ENCODE measurements at regions not wholly inside any gene's neighbourhood (a gene's known extent, or its start where the extent isn't known, plus 50 kb on each side); places are given as distances from the start of the nearest gene placed in this dataset.
"Not testable (repeated sequence)": the region's sequence is repeated elsewhere in the genome, so short reads cannot be mapped to it uniquely, and the experiment has no call there.

- intact Hi-C loops (cut with micrococcal nuclease): no loop called here
These were observed 311.1 kb upstream of the ADARB2 start for GRCh38 chr10:2048337-2048973.

GRCh38 chr10:2047679-2048078 lies 310.4 kb upstream of the ADARB2 start:
- intact Hi-C loops (cut with micrococcal nuclease): no loop called here

DNA sequence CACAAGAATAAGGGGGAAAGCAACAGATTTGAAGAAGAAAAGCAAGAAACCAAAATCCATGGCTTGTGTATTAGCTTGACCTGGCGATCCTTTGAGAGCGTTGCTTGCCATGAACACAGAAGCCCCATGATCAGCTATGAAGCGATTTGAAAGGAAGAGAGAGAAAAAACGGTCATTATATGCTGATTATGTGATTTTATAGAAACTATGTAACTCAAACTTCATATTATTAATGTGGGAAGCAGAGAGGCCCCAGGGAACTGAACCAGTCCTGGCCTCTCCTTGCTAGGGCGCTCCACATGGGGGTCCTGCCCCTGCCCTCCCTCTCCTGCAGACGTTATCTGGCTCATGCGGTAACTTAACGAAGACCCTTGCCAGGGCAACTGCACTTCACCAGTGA lies 306.1 kb upstream of the ADARB2 start:
- intact Hi-C loops (cut with micrococcal nuclease): no loop called here

DNA sequence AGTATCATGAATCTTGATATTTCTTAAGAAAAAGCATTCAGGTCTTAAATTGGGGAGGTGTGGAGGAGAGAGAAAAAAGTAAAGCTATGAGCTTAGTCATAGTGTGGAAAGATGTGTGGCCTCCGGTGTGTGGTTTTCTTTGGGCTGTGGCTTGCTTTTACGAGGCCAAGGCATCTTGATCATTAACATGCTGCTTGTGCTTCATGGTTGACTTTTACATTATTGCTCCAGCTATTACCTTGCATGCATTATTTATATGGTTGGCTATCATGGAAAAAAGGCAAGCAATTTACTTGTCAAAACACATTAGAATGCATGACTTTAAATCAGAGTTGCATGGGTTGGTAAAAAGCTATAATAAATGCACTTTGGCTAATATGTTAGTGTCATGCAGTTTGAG lies 300.7 kb upstream of the ADARB2 start:
- intact Hi-C loops (cut with micrococcal nuclease): no loop called here

- intact Hi-C loops (cut with micrococcal nuclease): no loop called here
These were observed 299.9 kb upstream of the ADARB2 start for GRCh38 chr10:2037246-2037645.

GRCh38 chr10:2036209-2036608 lies 298.9 kb upstream of the ADARB2 start:
- intact Hi-C loops (cut with micrococcal nuclease): no loop called here

GRCh38 chr10:2030046-2030445 lies 292.7 kb upstream of the ADARB2 start:
- intact Hi-C loops (cut with micrococcal nuclease): no loop called here

DNA sequence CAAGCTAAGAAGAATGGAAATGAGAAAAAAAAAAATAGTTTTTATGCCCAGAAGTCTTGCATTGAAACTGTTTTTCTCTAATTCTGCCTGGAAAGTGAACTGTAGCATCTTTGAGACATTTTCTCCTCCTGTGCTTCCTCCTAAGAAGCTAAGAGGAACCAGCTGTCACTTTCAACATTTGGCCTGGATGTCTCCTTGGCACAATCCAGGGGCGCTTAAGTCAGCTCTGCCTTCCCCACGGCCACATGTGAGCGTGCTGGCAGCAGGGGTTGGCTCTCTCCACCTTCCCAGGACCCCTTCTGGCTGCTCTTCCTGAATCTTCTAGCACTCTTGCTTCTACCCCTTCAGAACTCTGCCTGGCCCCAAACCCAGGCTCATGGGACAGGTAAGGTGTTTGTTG lies 289.6 kb upstream of the ADARB2 start:
- intact Hi-C loops (cut with micrococcal nuclease): no loop called here

DNA sequence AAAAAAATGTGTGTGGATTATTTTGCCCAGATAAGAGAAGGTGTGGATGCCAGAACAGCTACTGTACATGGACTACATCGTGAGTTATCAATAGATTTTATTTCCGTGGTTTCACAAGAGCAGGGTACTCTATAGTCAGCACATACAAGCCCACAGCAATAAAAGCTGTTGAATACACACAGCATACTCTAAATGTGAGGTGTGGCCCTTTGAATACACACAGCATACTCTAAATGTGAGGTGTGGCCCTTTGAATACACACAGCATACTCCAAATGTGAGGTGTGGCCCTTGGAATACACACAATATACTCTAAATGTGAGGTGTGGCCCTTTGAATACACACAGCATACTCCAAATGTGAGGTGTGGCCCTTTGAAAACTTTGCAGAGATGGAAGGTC lies 287.4 kb upstream of the ADARB2 start:
- intact Hi-C loops (cut with micrococcal nuclease): not testable (repeated sequence)

- intact Hi-C loops (cut with micrococcal nuclease): no loop called here
These were observed 286.4 kb upstream of the ADARB2 start for GRCh38 chr10:2023687-2024086.

- intact Hi-C loops (cut with micrococcal nuclease): no loop called here
These were observed 285.1 kb upstream of the ADARB2 start for GRCh38 chr10:2022401-2022800.

- intact Hi-C loops (cut with micrococcal nuclease): no loop called here
These were observed 283.5 kb upstream of the ADARB2 start for GRCh38 chr10:2020836-2021235.

- intact Hi-C loops (cut with micrococcal nuclease): no loop called here
These were observed 282.5 kb upstream of the ADARB2 start for GRCh38 chr10:2019803-2020202.

DNA sequence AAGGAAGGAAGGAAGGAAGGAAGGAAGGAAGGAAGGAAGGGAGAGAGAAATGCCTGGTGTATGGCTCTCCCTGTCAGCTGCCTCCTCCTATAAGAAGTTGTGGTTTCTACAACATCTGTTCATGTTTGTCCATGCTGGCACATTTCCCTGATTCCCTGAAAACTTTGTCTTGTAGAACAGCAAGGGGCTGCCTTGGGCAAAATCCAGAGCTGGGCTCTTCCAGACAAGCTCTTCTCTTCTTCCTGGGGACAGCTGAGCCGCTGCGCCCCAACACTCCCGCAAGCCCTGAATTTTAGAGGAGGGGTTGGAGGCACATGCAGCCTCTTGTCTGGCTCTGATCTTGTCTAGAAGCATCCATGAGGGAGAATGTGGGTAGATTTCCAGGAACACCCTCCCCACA lies 282.0 kb upstream of the ADARB2 start:
- intact Hi-C loops (cut with micrococcal nuclease): no loop called here

DNA sequence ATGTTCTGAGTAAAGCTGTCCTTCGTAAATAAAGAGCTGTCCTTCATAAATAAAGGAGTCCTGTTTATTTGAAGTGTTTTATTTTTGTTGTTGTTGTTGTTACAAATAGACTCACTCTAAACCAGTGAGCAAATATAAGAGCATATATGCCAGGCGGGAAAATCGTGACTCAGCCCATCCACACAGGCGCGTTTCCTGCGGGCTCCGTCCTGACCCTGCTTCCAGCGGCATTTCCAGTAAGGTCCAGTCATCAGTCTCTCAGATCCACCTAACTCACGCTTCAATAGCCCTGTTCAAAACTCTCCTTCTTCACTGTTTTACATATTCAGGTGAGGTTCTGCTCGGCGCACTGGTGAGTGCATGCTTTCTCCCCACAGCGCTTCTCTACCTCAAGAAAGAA lies 277.2 kb upstream of the ADARB2 start:
- intact Hi-C loops (cut with micrococcal nuclease): no loop called here

DNA sequence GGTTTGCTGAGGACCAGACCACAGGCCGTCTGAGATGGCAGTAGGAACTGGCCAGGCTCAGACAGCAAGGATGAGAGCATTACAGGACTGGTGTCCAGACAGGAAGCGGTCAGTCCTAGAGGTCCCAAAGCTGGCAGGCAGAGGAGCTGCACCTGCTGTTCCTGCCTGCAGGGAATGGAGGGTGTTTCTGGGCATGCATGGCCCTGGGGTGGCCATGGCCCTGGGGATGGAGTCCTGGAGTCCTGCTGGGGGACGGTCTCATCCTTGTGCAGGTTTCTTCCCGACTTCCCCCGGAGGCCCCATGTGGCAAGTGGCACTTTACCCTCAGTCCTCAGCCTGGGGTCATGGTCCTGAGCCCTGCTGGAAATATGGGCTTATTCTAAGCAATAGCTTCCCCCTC lies 274.9 kb upstream of the ADARB2 start:
- intact Hi-C loops (cut with micrococcal nuclease): no loop called here

GRCh38 chr10:2011106-2011716 lies 273.9 kb upstream of the ADARB2 start:
- intact Hi-C loops (cut with micrococcal nuclease): no loop called here

DNA sequence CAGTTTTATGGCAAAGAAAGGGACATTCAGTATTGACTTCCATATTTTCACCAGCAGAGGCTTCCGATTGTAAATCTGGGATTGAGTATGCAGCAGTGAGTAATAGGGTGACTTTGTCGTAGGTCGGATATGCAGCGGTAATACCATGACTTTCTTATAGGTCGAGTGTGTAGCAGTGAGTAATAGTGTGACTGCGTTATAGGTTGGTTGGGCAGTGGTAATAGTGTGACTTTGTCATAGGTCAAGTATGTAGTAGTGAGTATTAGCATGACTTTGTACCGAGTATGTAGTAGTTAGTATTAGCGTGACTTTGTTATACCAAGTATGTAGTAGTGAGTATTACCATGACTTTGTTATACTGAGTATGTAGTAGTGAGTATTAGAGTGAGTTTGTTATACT lies 268.2 kb upstream of the ADARB2 start:
- intact Hi-C loops (cut with micrococcal nuclease): no loop called here

DNA sequence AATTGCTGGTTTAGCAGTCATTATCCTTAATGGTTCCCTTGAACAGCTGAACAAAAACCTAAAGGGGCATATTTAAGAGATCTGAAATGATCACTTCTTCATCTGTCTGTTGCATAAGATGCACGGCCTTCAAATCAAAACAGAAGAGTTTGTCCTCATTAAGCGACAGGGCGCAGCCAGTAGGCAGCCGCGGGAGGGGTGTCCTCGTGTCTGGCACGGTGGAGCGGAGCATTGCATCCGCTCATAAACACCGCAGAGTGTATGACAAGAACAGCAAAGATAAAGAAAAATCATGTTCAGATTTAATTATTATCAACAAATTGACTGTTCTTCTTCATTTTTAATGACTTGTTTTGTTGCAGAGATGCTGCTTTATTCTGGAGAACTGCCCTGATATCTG lies 255.6 kb upstream of the ADARB2 start:
- intact Hi-C loops (cut with micrococcal nuclease): no loop called here

DNA sequence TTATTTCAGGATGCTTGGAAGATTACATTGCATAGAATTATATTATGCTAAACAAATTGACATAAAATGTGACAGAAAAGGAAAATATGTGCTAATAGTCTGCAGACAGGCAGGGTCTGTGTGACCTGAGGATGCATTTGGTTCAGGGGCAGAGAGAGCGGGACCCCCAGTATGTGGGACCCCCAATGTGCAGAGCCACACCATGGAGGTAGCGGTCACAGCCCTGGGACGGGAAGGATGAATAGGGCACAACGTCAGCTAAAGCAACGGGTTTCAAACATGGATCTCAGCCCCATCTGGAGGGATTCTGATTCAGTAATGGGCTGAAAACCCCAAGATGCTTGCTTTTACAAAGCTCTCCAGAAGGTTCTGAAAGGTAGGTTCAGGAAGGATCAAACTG lies 251.8 kb upstream of the ADARB2 start:
- intact Hi-C loops (cut with micrococcal nuclease): no loop called here

DNA sequence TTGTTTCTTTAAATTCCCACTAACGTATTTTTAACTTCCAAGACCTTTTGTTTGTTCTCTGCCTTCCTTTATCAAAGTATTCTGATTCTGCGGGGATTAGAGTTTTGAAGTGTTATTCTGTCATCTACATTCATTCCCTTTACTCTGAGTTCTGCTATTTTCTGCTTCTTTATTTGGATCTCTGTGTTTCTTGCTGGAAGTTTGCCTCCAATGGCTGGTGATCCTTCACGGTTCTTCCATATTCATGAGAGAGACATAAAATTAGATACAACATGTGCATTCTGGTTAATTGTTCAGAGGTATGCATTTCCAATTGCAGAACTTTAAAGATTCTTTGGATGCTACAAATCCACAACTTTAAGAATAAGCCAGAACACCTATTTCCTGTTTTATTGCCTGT lies 244.7 kb upstream of the ADARB2 start:
- intact Hi-C loops (cut with micrococcal nuclease): no loop called here

GRCh38 chr10:1980459-1980858 lies 243.1 kb upstream of the ADARB2 start:
- intact Hi-C loops (cut with micrococcal nuclease): no loop called here

DNA sequence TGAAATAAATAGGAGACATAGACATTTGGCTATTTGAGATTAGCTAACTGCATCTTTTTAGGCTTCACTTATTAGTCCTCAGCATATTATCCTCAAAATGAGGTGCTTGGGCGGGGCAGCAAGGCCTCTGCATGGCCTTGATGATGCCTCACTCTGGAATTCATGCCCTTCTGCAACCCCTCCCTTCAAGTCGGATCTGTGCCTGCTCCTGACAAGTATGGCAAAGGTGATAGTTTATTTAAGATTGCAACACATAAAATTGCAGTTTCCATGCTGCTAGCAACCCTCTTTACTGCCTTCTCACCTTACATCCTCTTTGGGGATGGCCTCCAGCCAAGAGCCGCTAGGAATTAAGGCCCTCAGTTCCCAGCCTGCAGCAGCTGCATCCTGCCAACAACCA lies 241.3 kb upstream of the ADARB2 start:
- intact Hi-C loops (cut with micrococcal nuclease): no loop called here

DNA sequence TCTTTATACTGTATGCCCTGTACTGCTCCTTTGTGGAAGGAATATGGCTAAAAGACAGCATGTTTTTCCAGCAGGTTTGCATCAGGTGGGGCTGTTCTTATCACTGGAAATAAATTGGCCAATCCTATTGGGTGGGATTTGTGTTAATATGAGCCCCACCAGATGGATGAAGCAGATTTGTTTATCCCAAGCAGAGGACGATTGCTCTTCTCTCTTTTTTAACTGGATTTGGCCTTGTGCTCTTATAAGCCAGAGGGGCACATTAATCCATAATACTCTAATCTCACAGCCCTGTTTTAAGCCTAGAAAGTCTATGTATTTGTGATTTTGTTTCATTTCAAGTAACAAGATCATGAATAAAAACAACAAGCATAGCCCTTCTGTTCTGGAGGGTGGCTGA lies 240.1 kb upstream of the ADARB2 start:
- intact Hi-C loops (cut with micrococcal nuclease): no loop called here

Data from T-helper 2 cell treated with Interferon-gamma antibody and Interleukin-4, amounts not matched to agents 100 ng/mL and 5 ng/mL, for 36 hours (primary cell).